SJCRH30 (cell line): ENCODE measurements at regions not wholly inside any gene's neighbourhood (a gene's known extent, or its start where the extent isn't known, plus 50 kb on each side); places are given as distances from the start of the nearest gene placed in this dataset.

Experiments
- DNase-seq, 2 experiments: peaks; one replicate each; pipeline ENCODE4 v3.0.0-alpha.2; 2015 to 2020
- H3K27ac ChIP-seq: fragments of 250-450 bp; sonication (Bioruptor Pico); 2 replicates; pipeline ENCODE4 v1.5.1; 2020; ENCODE audit warnings: mild to moderate bottlenecking, moderate library complexity
- H3K27me3 ChIP-seq: fragments of 250-450 bp; sonication (Bioruptor Pico); 2 replicates; pipeline ENCODE4 v1.5.1; 2020; ENCODE audit warnings: mild to moderate bottlenecking, moderate library complexity
- H3K36me3 ChIP-seq: fragments of 250-450 bp; sonication (Bioruptor Pico); 2 replicates; pipeline ENCODE4 v1.5.1; 2020; ENCODE audit warnings: mild to moderate bottlenecking, moderate library complexity
- H3K4me1 ChIP-seq: fragments of 250-450 bp; sonication (Bioruptor Pico); 2 replicates; pipeline ENCODE4 v1.5.1; 2020; ENCODE audit warnings: mild to moderate bottlenecking, moderate library complexity
- H3K4me3 ChIP-seq: fragments of 250-450 bp; sonication (Bioruptor Pico); 2 replicates; pipeline ENCODE4 v1.5.1; 2020; ENCODE audit warnings: mild to moderate bottlenecking, moderate library complexity
- H3K9me3 ChIP-seq: fragments of 250-450 bp; sonication (Bioruptor Pico); replicated peaks from 2 replicates; pipeline ENCODE4 v1.5.1; 2020; ENCODE audit warnings: mild to moderate bottlenecking, moderate library complexity

GRCh38 chr5:116763987-116764866 lies 189.6 kb upstream of the SEMA6A start:
- no peak for DNase-seq
- no peak overlapping the region for H3K4me3 ChIP-seq
- no peak overlapping the region for H3K27ac ChIP-seq
- H3K27me3 ChIP-seq = no peaks in the 10 kb centered on the region
- no peaks in the 10 kb centered on the region for H3K9me3 ChIP-seq
- peaks cover 15% of the 10 kb centered on the region for H3K4me1 ChIP-seq
- H3K36me3 ChIP-seq = no peaks in the 10 kb centered on the region

DNA sequence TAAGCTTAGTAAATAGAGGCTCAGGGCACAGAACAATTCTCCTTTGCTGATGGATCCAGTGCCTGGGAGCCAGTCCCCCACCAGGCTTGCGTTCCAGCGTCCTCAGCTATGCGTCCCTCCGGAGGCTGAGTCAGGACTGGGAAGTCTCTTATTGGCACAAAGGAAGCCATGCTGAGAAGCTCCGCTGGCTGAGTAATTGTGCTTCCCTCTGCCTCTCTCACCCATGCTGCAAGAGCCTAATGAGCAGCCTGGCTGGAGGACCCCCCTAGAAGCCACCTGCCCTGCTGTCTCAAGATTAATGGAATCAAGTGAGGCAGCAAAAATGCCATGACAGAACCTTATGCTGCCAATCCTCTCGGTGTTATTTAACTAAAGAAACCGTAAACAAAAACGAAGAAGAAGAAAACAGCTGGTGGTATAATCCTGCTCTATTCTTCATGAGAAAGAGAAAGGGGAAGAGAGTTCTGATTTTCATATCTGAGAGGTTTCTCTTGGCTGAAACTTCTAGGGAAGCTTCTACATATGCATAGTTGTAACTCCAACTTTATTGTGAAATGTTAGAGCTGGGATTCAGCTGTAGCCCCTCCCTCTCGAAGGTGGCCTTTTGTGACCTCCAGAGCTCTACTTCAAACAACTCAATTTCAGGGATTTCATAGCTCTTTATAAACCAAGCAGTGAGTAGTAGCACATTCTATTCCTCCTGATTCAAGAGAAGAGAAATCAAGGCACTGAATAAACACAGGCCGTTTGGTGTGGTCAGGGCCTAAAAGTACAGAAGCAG lies 185.4 kb upstream of the SEMA6A start:
- no peaks in the 10 kb centered on the region for H3K27me3 ChIP-seq
- H3K36me3 ChIP-seq = no peaks in the 10 kb centered on the region
- peaks cover 7% of the 10 kb centered on the region for H3K9me3 ChIP-seq
- peaks cover 21% of the 10 kb centered on the region for H3K4me1 ChIP-seq
- peak overlapping the region; percentile 38 for H3K4me3 ChIP-seq
- H3K27ac ChIP-seq = peak overlapping the region; percentile 70
- peak; percentile 81 to 86 for DNase-seq

DNA sequence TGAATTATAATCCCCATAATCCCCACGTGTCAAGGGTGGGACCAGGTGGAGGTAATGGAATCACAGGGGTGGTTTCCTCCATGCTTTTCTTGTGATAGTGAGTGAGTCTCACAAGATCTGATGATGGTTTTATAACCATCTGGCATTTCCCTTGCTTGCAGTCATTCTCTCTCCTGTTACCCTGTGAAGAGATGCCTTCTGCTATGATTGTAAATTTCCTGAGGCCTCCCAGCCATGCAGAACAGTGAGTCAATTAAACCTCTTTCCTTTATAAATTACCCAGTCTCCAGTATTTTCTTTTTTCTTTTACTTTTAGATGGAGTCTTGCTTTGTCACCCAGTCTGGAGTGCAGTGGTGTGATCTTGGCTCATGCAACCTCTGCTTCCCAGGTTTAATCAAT lies 182.7 kb upstream of the SEMA6A start:
- Histone ChIP-seq H3K4me1 (peaks cover 37% of the 10 kb centered on the region), H3K9me3 (peaks cover 7% of the 10 kb centered on the region), H3K27me3 (no peaks in the 10 kb centered on the region), H3K4me3 (no peak overlapping the region), H3K36me3 (no peaks in the 10 kb centered on the region), H3K27ac (no peak overlapping the region)
- DNase-seq = no peak

GRCh38 chr5:116756531-116756930 lies 181.9 kb upstream of the SEMA6A start:
- H3K9me3 ChIP-seq = peaks cover 7% of the 10 kb centered on the region
- H3K4me3 ChIP-seq = no peak overlapping the region
- no peak for DNase-seq
- no peak overlapping the region for H3K27ac ChIP-seq
- no peaks in the 10 kb centered on the region for H3K27me3 ChIP-seq
- peaks cover 38% of the 10 kb centered on the region for H3K4me1 ChIP-seq
- no peaks in the 10 kb centered on the region for H3K36me3 ChIP-seq

- Histone ChIP-seq H3K36me3 (no peaks in the 10 kb centered on the region), H3K9me3 (peaks cover 7% of the 10 kb centered on the region), H3K27me3 (no peaks in the 10 kb centered on the region), H3K4me3 (no peak overlapping the region), H3K27ac (peak overlapping the region; percentile 73), H3K4me1 (peaks cover 26% of the 10 kb centered on the region)
- peak; percentile 62 to 72 for DNase-seq
Observed at GRCh38 chr5:116754556-116754955, 179.9 kb upstream of the SEMA6A start.

DNA sequence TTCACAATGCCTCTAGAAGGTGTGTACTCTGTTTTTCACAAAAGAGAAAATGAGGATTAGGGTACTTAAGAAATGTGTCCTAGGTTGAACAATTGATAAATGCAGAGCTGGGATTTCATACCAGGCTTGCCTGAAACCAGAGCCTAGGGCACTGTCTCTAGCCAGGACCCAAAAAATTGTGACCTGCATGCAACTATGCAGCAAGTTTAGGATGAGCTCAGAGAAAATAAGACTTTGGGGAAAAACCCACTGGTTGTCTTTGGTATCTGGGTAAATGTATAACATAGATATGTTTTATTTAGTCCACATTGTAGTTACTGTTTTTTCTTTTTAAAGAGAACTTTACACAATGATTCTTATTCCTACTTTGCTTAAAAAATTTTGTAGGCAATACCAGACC lies 177.1 kb upstream of the SEMA6A start:
- Histone ChIP-seq H3K36me3 (no peaks in the 10 kb centered on the region), H3K27ac (no peak overlapping the region), H3K9me3 (peaks cover 4% of the 10 kb centered on the region), H3K27me3 (no peaks in the 10 kb centered on the region), H3K4me3 (no peak overlapping the region), H3K4me1 (peaks cover 25% of the 10 kb centered on the region)
- no peak for DNase-seq

DNA sequence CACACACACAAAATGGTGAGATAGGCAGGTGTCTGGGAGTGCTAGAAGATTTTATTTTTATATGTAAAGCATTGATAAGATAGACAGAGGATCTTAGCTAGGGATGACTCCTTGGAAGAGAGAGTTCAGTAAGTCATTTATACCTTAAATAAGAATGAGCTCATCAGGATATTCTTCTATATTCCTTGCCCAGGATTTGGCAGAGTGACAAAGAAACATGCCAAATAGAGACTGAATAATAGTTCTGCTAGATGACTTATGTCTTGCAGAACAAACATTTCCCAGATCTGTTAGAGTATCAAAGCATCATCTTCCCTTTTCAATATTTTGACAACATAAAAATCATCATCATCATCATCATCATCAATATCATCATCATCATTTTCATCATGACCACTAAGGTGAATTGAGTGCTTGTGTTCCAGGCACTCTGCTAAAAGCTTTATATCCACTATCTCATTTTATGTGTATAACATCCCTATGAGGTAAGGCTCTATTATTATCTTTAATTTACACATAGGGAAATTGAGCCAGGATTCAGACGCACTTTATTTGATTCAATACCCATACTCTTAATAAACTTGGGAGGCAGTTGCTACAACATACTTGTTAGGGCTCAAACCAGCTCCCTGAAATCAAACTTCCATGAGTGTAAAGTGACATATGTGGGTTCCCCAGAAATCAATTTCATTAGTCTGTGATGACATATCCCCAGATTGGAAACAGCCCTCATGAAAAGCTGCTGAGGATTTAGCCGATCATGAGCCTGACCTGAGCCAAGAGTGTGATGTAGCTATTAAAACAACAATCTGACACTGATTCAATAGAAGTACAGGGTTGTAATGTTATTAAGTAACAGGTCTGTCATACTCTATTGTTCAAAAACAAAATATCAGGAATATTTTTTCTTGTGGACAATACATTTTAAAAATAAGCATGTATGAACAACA lies 176.3 kb upstream of the SEMA6A start:
- H3K27ac ChIP-seq = no peak overlapping the region
- H3K4me3 ChIP-seq = no peak overlapping the region
- H3K4me1 ChIP-seq = peaks cover 25% of the 10 kb centered on the region
- no peaks in the 10 kb centered on the region; the same call in 1 of the 2 replicates for H3K9me3 ChIP-seq
- no peaks in the 10 kb centered on the region for H3K27me3 ChIP-seq
- H3K36me3 ChIP-seq = no peaks in the 10 kb centered on the region
- DNase-seq = no peak

DNA sequence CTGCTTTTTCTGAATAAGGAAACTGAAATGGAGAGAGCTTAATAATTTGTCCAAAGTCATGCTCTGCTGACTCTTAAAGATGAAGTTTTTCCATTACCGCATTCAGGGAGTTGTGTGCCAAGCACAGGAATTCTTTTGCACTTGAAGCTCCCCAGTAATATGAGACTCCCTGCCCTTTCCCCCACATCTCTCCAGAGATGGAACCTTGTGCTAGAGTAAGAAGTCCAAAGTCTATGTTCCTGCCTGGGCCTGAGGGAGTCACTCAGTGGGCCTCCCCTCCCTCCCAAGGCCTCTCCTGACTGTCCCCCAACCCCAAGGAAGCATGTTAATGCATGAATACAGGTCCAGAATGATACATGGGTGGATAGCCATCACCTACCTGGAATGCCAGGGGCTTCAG lies 173.3 kb upstream of the SEMA6A start:
- no peaks in the 10 kb centered on the region for H3K9me3 ChIP-seq
- H3K36me3 ChIP-seq = no peaks in the 10 kb centered on the region
- no peaks in the 10 kb centered on the region for H3K27me3 ChIP-seq
- DNase-seq = no peak
- peaks cover 7% of the 10 kb centered on the region for H3K4me1 ChIP-seq
- H3K4me3 ChIP-seq = no peak overlapping the region
- no peak overlapping the region for H3K27ac ChIP-seq

- H3K4me1 ChIP-seq = peaks cover 3% of the 10 kb centered on the region
- H3K4me3 ChIP-seq = no peak overlapping the region
- H3K27me3 ChIP-seq = no peaks in the 10 kb centered on the region
- no peak for DNase-seq
- H3K9me3 ChIP-seq = no peaks in the 10 kb centered on the region
- H3K36me3 ChIP-seq = no peaks in the 10 kb centered on the region
- H3K27ac ChIP-seq = no peak overlapping the region
Observed at GRCh38 chr5:116746668-116747067, 172.0 kb upstream of the SEMA6A start.

GRCh38 chr5:116740771-116741170 lies 166.1 kb upstream of the SEMA6A start:
- Histone ChIP-seq H3K9me3 (no peaks in the 10 kb centered on the region), H3K27ac (peak overlapping the region; percentile 91), H3K36me3 (no peaks in the 10 kb centered on the region), H3K4me1 (peaks cover 34% of the 10 kb centered on the region), H3K4me3 (no peak overlapping the region), H3K27me3 (no peaks in the 10 kb centered on the region)
- DNase-seq = peak; percentile 83 to 92

- no peaks in the 10 kb centered on the region for H3K9me3 ChIP-seq
- peak; percentile 92 to 97 for DNase-seq
- H3K4me1 ChIP-seq = peaks cover 34% of the 10 kb centered on the region
- peak overlapping the region; percentile 91 for H3K27ac ChIP-seq
- H3K27me3 ChIP-seq = no peaks in the 10 kb centered on the region
- H3K36me3 ChIP-seq = no peaks in the 10 kb centered on the region
- peak overlapping the region; percentile 36 for H3K4me3 ChIP-seq
Observed at GRCh38 chr5:116739571-116739970, 164.9 kb upstream of the SEMA6A start.

DNA sequence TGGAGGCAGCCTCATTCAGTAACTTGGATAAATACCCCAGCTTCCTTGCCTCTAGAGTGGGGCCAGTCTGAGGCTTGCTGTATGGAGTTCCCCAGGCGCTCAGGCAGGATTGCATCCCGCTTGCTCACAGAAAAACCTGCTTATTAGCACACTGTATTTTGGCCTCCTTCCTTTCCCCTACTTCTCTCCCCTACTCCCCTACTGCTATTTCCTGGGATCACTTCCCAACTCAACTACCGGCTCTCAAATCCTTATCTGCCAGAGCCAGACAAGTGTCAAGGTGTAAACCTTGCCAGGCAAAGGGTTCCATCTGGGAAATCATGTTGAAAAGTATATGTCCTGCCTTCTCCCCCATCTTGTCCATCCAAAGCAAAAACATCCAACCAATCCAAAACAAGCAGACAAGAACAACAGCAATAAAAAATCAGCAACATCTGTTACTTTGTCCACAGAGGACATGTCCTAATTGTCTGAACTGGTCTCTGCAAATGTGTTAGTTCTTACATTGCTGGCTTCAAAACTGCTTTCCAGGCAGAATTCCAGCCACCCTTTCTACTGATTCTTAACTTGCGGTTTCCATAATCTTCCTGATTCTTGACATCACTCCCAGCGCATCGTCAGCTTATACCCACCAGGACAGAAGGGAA lies 164.1 kb upstream of the SEMA6A start:
- Histone ChIP-seq H3K4me3 (peak overlapping the region; percentile 36), H3K27ac (peak overlapping the region; percentile 91), H3K4me1 (peaks cover 34% of the 10 kb centered on the region), H3K27me3 (no peaks in the 10 kb centered on the region), H3K9me3 (no peaks in the 10 kb centered on the region), H3K36me3 (no peaks in the 10 kb centered on the region)
- DNase-seq = peak; percentile 52 to 77

DNA sequence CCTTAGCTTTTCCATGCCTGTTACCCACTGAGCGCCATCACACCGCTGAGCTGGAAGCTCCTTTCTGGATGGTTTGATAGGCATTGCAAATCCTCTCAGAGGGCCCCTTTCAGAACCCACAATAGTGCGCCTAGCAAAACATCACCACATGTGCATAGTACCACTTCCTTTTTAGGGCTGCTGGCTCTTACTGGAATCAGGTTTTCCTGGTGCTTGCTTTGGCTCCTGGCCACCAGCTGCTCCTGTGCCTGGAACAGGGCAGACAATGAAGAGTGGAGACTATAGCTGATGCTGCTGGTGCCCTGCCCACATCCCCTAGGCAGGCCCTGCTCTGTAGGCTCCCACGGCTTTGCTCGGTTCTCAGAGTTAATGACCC lies 163.6 kb upstream of the SEMA6A start:
- Histone ChIP-seq H3K9me3 (no peaks in the 10 kb centered on the region), H3K27me3 (no peaks in the 10 kb centered on the region), H3K36me3 (no peaks in the 10 kb centered on the region), H3K27ac (peak overlapping the region; percentile 91), H3K4me3 (peak overlapping the region; percentile 36), H3K4me1 (peaks cover 34% of the 10 kb centered on the region)
- DNase-seq = peak; percentile 93 to 97

- no peaks in the 10 kb centered on the region for H3K27me3 ChIP-seq
- no peak overlapping the region for H3K27ac ChIP-seq
- no peaks in the 10 kb centered on the region for H3K9me3 ChIP-seq
- no peak overlapping the region for H3K4me3 ChIP-seq
- H3K4me1 ChIP-seq = peaks cover 34% of the 10 kb centered on the region
- DNase-seq = no peak
- H3K36me3 ChIP-seq = no peaks in the 10 kb centered on the region
Observed at GRCh38 chr5:116736671-116737070, 162.0 kb upstream of the SEMA6A start.
